ENCODE measurements at regions not wholly inside any gene's neighbourhood (a gene's known extent, or its start where the extent isn't known, plus 50 kb on each side); places are given as distances from the start of the nearest gene placed in this dataset.

DNA sequence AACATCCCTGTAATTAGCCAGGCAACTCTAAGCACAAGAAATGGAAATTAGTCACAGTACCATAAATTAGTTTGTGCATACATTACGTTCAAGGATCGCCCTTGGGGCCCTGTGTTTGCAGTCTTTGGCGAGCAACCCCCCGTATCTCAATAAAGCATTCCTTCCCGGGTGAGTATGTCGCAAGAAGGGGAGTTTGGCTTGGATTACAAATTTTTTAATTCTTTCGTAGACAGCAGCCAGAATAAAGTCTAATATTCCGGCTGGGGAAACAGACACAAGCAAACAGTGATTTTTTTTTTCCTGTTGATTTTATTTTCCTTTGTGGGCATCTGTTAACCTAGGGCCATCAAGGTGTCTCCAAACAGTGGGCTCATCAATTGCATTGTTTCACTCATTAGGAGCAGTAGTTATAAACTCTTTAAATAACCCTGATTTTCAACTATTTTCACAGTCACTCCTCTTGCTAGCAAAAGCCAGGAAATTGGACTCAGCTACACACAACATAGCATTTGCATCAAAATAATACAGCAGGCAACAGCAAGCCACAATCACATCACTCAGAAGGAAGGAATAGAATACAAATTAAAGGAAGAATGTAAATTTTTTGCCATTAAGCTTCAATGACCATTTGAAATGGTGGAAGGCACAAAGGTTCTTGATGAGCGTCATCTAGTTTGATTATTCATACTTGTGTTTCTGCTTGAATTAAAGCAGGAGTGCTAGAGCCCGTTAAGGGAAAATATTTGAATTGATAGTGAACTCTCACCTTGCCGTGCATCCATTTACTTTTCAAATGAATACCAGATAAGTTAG lies 85.3 kb downstream of the LINC00237 start (continued):
- TF ChIP-seq, protein P1, sequence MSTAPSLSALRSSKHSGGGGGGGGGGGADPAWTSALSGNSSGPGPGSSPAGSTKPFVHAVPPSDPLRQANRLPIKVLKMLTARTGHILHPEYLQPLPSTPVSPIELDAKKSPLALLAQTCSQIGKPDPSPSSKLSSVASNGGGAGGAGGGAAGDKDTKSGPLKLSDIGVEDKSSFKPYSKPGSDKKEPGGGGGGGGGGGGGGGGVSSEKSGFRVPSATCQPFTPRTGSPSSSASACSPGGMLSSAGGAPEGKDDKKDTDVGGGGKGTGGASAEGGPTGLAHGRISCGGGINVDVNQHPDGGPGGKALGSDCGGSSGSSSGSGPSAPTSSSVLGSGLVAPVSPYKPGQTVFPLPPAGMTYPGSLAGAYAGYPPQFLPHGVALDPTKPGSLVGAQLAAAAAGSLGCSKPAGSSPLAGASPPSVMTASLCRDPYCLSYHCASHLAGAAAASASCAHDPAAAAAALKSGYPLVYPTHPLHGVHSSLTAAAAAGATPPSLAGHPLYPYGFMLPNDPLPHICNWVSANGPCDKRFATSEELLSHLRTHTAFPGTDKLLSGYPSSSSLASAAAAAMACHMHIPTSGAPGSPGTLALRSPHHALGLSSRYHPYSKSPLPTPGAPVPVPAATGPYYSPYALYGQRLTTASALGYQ (CRISPR knock-in tag; IDR thresholded peaks at IDR 0.05) = no peak
- TF ChIP-seq, protein P2, sequence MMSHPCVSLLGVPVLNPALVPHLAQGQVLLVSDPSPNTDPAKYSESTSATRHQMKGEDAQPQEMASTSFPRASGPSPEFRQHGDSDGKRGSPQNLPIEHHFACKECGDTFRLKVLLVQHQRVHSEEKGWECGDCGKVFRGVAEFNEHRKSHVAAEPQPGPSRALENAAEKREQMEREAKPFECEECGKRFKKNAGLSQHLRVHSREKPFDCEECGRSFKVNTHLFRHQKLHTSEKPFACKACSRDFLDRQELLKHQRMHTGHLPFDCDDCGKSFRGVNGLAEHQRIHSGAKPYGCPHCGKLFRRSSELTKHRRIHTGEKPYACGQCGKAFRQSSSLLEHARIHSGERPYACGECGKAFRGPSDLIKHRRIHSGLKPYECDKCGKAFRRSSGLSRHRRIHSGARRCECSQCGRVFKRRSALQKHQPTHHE (CRISPR knock-in tag; IDR thresholded peaks at IDR 0.05; ENCODE audit: borderline replicate concordance) = no peak
- TF ChIP-seq, protein P3, sequence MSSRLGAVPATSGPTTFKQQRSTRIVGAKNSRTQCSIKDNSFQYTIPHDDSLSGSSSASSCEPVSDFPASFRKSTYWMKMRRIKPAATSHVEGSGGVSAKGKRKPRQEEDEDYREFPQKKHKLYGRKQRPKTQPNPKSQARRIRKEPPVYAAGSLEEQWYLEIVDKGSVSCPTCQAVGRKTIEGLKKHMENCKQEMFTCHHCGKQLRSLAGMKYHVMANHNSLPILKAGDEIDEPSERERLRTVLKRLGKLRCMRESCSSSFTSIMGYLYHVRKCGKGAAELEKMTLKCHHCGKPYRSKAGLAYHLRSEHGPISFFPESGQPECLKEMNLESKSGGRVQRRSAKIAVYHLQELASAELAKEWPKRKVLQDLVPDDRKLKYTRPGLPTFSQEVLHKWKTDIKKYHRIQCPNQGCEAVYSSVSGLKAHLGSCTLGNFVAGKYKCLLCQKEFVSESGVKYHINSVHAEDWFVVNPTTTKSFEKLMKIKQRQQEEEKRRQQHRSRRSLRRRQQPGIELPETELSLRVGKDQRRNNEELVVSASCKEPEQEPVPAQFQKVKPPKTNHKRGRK (CRISPR knock-in tag; IDR thresholded peaks at IDR 0.05) = no peak
- TF ChIP-seq HCFC1 (IDR thresholded peaks at IDR 0.05; ENCODE audit: low read depth, low read length) (no peak), ZNF83 (CRISPR knock-in tag; IDR thresholded peaks at IDR 0.05; ENCODE audit: borderline replicate concordance) (no peak)
- TF ChIP-seq, protein P4, sequence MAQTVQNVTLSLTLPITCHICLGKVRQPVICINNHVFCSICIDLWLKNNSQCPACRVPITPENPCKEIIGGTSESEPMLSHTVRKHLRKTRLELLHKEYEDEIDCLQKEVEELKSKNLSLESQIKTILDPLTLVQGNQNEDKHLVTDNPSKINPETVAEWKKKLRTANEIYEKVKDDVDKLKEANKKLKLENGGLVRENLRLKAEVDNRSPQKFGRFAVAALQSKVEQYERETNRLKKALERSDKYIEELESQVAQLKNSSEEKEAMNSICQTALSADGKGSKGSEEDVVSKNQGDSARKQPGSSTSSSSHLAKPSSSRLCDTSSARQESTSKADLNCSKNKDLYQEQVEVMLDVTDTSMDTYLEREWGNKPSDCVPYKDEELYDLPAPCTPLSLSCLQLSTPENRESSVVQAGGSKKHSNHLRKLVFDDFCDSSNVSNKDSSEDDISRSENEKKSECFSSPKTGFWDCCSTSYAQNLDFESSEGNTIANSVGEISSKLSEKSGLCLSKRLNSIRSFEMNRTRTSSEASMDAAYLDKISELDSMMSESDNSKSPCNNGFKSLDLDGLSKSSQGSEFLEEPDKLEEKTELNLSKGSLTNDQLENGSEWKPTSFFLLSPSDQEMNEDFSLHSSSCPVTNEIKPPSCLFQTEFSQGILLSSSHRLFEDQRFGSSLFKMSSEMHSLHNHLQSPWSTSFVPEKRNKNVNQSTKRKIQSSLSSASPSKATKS (CRISPR knock-in tag; IDR thresholded peaks at IDR 0.05) = no peak
- TF ChIP-seq, protein P5, sequence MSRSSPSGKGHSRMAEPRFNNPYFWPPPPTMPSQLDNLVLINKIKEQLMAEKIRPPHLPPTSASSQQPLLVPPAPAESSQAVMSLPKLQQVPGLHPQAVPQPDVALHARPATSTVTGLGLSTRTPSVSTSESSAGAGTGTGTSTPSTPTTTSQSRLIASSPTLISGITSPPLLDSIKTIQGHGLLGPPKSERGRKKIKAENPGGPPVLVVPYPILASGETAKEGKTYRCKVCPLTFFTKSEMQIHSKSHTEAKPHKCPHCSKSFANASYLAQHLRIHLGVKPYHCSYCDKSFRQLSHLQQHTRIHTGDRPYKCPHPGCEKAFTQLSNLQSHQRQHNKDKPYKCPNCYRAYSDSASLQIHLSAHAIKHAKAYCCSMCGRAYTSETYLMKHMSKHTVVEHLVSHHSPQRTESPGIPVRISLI (CRISPR knock-in tag; IDR thresholded peaks at IDR 0.05; ENCODE audit: borderline replicate concordance) = no peak
- TF ChIP-seq, protein P6, sequence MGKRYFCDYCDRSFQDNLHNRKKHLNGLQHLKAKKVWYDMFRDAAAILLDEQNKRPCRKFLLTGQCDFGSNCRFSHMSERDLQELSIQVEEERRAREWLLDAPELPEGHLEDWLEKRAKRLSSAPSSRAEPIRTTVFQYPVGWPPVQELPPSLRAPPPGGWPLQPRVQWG (CRISPR knock-in tag; IDR thresholded peaks at IDR 0.05; ENCODE audit: borderline replicate concordance, low read depth) = no peak
- TF ChIP-seq, protein P7, sequence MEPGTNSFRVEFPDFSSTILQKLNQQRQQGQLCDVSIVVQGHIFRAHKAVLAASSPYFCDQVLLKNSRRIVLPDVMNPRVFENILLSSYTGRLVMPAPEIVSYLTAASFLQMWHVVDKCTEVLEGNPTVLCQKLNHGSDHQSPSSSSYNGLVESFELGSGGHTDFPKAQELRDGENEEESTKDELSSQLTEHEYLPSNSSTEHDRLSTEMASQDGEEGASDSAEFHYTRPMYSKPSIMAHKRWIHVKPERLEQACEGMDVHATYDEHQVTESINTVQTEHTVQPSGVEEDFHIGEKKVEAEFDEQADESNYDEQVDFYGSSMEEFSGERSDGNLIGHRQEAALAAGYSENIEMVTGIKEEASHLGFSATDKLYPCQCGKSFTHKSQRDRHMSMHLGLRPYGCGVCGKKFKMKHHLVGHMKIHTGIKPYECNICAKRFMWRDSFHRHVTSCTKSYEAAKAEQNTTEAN (CRISPR knock-in tag; conservative IDR thresholded peaks at IDR 0.05) = 0 out of 2 replicates have a peak, but pooled peaks have one; percentile 48
